Subcutaneous abdominal adipose tissue (tissue), 5 donors: ENCODE measurements at regions not wholly inside any gene's neighbourhood (a gene's known extent, or its start where the extent isn't known, plus 50 kb on each side); places are given as distances from the start of the nearest gene placed in this dataset.
"Not testable (repeated sequence)": the region's sequence is repeated elsewhere in the genome, so short reads cannot be mapped to it uniquely, and the experiment has no call there.

Experiments
- H3K27ac ChIP-seq: one replicate; pipeline ENCODE4 v1.7.0; 2013; ENCODE audit warnings: low read depth, mild to moderate bottlenecking, inconsistent platforms, low read length, moderate library complexity
- H3K27me3 ChIP-seq, 5 donors: one replicate each; pipeline ENCODE4 v1.7.0; 2013; ENCODE audit warnings: low read length in 5 of 5, inconsistent platforms in 1 of 5; ENCODE audit not compliant: control insufficient read depth in 5 of 5, insufficient read depth in 4 of 5
- H3K36me3 ChIP-seq, 5 donors: one replicate each; pipeline ENCODE4 v1.7.0; 2013; ENCODE audit warnings: low read length in 5 of 5; ENCODE audit not compliant: control insufficient read depth in 5 of 5, insufficient read depth in 5 of 5
- H3K4me1 ChIP-seq, 5 donors: one replicate each; pipeline ENCODE4 v1.7.0; 2013; ENCODE audit warnings: low read length in 5 of 5, mild to moderate bottlenecking in 3 of 5, moderate library complexity in 1 of 5; ENCODE audit not compliant: control insufficient read depth in 5 of 5, insufficient read depth in 5 of 5
- H3K4me3 ChIP-seq, 5 donors: one replicate each; pipeline ENCODE4 v1.7.0; 2013; ENCODE audit warnings: low read length in 5 of 5, low read depth in 1 of 5
- H3K9ac ChIP-seq, 5 donors: one replicate each; pipeline ENCODE4 v1.7.0; 2013; ENCODE audit warnings: low read length in 5 of 5, mild to moderate bottlenecking in 4 of 5, moderate library complexity in 3 of 5
- H3K9me3 ChIP-seq, 5 donors: one replicate each; pipeline ENCODE4 v1.7.0; 2013; ENCODE audit warnings: low read length in 5 of 5; ENCODE audit not compliant: control insufficient read depth in 5 of 5
- donor health status: healthy.
- donor health status: healthy.
- donor health status: healthy.
- donor health status: healthy.
- donor health status: healthy.

DNA sequence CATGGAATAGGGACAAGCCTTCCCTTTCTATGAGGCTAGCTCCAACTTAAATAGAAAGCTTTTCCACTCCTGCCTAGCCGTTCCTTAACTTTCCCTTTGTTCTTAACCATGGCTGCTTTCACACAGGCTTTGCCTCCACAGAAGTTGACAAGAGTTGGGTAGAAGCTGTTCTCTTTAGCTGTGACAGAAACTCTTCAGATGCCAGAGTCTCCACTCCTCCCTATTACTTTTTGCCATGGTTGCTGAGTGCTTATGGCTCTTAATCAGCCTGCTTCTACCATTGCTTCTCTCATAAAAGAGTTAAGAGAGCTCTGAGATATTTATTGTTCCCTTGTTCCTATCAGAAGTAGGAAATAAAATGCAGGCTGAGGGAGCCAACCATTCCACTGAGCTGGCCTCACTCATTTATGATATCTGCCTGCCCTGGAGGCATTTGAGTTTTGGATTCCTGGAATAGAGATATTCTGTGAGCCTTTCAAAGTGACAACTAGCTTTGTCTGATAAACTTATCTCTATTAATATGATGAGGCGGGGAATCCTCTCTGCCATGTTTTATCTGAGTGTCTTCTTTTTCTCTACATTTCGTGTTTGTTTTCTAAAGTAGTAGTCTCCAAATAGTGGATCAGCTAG, 162.6 kb downstream of the DMAC1 start:
- no peak overlapping the region for H3K27ac ChIP-seq
- H3K9me3 ChIP-seq = no peaks in the 10 kb centered on the region
- H3K36me3 ChIP-seq = no peaks in the 10 kb centered on the region
- peaks cover 2 to 19% (median 11%) of the 10 kb centered on the region in 5 donors for H3K4me1 ChIP-seq
- no peak overlapping the region for H3K4me3 ChIP-seq
- no peak overlapping the region for H3K9ac ChIP-seq
- no peaks in the 10 kb centered on the region for H3K27me3 ChIP-seq

DNA sequence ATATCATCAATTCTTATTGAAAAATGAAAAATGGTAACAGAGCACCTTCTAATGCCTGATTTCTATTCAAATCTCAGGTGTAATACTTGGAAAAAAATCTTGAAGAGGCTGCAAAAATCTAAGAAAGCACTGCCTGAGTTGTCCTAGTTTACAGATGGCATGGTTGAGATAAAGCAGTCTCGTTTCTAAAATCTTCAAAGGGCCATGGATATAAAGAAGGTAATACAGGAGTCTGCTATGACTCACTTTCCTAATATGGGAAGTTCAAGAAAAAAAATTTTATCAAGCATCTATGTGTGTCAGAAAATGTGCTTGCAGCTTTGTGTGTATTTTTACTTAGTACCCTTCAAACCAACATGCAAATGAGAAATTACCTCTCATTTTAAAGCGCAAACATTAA, 163.3 kb downstream of the DMAC1 start:
- Histone ChIP-seq H3K36me3 (no peaks in the 10 kb centered on the region), H3K9me3 (no peaks in the 10 kb centered on the region), H3K9ac (no peak overlapping the region), H3K4me3 (no peak overlapping the region), H3K4me1 (peaks cover 2 to 19% (median 11%) of the 10 kb centered on the region in 5 donors), H3K27ac (no peak overlapping the region), H3K27me3 (no peaks in the 10 kb centered on the region)

DNA sequence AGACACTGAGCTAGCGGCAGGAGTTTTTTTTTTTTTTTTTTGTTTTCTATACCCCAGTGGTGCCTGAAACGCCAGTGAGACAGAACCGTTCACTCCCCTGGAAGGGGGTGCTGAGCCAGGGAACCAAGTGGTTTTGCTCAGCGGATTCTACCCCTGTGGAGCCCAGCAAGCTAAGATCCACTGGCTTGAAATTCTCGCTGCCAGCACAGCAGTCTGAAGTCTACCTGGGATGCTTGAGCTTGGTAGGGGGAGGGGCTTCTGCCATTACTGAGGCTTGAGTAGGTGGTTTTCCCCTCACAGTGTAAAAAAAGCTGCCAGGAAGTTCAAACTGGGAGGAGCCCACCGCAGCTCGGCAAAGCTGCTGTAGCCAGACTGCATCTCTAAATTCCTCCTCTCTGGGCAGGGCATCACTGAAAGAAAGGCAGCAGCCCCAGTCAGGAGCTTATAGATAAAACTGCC, 173.0 kb downstream of the DMAC1 start:
- not testable (repeated sequence) for H3K36me3 ChIP-seq, H3K27me3 ChIP-seq, H3K9me3 ChIP-seq, H3K4me3 ChIP-seq, H3K9ac ChIP-seq, H3K27ac ChIP-seq, H3K4me1 ChIP-seq

DNA sequence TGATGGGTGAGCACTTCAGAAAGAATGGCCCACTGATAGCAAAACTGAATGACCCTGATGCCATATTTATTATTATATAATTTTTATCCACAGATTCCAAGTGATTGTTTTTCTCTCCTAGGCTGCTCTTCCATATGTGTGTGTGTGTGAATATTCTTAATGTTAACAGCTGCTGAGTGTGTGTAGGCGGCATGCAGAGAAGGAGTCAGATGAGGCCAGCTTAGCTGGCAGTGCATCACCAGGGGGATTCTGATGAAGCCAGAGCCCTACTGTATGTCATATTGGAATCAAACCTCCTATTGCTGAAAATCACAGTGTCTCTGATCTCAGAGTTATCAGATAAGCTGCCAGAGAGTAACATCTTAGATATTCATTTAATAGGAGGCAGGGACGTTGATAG, 177.1 kb downstream of the DMAC1 start:
- H3K36me3 ChIP-seq = no peaks in the 10 kb centered on the region
- H3K27me3 ChIP-seq = no peaks in the 10 kb centered on the region
- H3K4me1 ChIP-seq = no peaks in the 10 kb centered on the region
- no peak overlapping the region for H3K4me3 ChIP-seq
- H3K9me3 ChIP-seq = no peaks in the 10 kb centered on the region
- H3K9ac ChIP-seq = no peak overlapping the region
- no peak overlapping the region for H3K27ac ChIP-seq

DNA sequence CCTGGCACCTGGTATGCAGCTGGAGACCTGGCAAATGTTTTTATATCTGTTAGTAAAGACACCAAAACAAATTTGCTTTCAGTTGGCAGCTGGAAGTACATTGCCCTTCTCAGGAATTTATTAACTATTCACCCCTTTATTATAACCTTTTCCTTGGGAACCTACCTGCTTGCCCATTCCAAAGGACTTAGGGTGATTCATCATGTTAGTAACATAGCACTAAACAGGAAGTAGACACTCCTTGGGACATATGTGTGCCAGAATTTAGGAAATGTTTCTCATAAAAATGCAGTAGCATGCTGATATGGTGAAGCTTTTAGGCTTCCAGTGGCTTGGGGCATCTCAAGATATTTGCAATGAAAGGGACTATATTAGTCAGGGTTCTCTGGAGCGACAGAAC, 184.2 kb downstream of the DMAC1 start:
- H3K36me3 ChIP-seq = no peaks in the 10 kb centered on the region
- H3K27me3 ChIP-seq = no peaks in the 10 kb centered on the region
- H3K9ac ChIP-seq = no peak overlapping the region

DNA sequence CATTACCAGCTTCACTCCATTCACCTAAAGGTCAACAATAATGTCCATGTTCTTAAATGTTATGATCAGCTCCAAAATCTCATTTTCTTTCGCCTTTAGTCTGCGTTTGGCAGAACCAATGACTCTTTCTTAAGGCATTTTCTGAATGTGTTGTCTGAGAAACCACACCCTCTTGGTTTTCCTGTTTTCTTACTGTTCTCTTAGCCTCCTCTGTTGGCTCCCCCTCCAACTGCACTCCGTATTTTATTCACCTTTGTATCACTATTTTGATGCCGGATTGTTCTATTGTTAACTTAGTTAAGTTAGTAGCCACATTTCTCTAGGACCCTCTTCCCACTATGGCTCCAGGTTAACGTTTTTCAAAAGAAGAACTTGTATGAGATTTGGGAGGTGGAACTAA, 185.6 kb downstream of the DMAC1 start:
- Histone ChIP-seq H3K4me3 (no peak overlapping the region), H3K9ac (no peak overlapping the region), H3K9me3 (no peaks in the 10 kb centered on the region), H3K4me1 (no peaks in the 10 kb centered on the region), H3K27me3 (no peaks in the 10 kb centered on the region), H3K27ac (no peak overlapping the region), H3K36me3 (no peaks in the 10 kb centered on the region)

More for the DNA sequence above, 184.2 kb downstream of the DMAC1 start:
- no peak overlapping the region for H3K4me3 ChIP-seq
- H3K9me3 ChIP-seq = no peaks in the 10 kb centered on the region
- no peaks in the 10 kb centered on the region for H3K4me1 ChIP-seq
- H3K27ac ChIP-seq = no peak overlapping the region

DNA sequence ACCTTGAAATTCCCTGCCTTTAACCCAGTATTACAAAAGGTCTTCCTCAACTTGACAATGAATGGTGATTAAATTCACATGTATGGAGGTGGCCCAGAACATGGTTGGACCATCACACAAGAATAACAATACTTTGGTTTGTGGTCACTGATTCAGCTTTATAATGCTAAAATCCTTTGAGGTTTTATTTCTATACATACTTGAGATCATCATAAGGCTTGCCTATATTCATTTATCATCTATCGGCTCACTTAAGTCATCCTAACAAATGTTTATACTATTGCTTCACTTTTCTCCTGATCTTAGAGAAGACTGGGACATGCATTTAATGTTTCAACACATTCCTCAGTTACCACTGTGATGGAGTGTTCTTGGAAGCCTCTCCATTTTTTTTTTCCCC, 191.3 kb downstream of the DMAC1 start:
- no peak overlapping the region for H3K9ac ChIP-seq
- no peaks in the 10 kb centered on the region for H3K27me3 ChIP-seq
- no peak overlapping the region for H3K27ac ChIP-seq
- no peaks in the 10 kb centered on the region for H3K4me1 ChIP-seq
- H3K36me3 ChIP-seq = no peaks in the 10 kb centered on the region
- H3K4me3 ChIP-seq = no peak overlapping the region
- H3K9me3 ChIP-seq = no peaks in the 10 kb centered on the region

DNA sequence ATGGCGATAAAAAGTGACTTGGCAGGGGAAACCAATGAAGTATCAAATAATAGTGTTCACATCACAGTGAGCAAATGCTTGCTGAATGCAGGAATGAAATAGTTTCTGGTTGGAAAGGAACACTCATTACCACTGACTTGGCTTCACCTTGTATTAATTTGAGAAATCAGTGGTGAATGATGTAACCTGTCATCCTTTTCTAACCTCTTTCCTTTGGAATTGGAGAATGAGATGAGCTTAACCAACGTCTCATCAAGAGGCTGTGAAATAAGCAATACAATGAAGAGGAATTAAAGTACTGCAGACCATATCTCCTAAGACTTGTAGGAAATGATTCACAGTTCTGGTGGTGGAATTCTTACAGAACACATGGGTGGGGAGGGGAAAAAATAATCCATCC, 192.2 kb downstream of the DMAC1 start:
- no peaks in the 10 kb centered on the region for H3K9me3 ChIP-seq
- H3K9ac ChIP-seq = no peak overlapping the region
- H3K27me3 ChIP-seq = no peaks in the 10 kb centered on the region
- no peaks in the 10 kb centered on the region for H3K36me3 ChIP-seq
- no peaks in the 10 kb centered on the region for H3K4me1 ChIP-seq
- H3K4me3 ChIP-seq = no peak overlapping the region
- no peak overlapping the region for H3K27ac ChIP-seq

DNA sequence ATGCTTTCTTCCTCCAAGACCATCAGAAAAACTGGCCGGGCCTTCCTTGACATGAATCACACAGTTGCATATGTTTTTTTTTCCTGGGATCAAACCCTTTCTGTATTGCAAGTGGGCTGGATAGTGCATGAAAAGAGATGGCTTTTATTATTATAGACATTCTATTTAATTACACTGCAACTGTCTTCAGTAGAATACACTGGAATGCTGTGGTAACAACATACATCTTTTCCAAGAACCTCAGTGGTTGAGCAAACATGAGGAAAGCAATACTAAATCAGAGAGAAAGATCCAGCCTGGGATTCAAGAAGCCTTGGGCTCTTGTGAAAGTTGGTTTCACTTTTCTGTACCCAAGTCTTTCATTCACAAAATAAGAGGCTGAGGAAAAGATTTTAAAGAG, 193.0 kb downstream of the DMAC1 start:
- Histone ChIP-seq H3K9me3 (no peaks in the 10 kb centered on the region), H3K27ac (no peak overlapping the region), H3K4me1 (no peaks in the 10 kb centered on the region), H3K9ac (no peak overlapping the region), H3K27me3 (no peaks in the 10 kb centered on the region), H3K4me3 (no peak overlapping the region), H3K36me3 (no peaks in the 10 kb centered on the region)

DNA sequence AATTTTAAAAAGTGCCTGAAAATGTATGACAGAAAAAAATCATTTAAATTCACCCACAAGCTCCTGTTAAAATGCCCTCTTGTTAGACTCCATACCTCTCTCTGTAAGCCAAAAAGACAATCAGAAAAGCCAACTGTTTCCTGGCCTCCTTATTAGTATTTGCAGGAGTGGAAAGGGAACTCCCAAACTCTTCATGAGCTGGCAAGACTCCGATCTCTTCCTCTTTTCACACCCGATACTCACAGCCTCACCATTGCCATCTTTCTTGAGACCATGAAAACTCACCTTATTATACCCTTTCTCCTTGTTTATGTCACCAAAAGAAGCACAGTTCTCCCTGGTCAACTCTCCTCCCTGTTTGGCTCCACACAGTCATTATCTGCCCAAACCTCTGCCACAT, 197.8 kb downstream of the DMAC1 start:
- Histone ChIP-seq H3K9me3 (no peaks in the 10 kb centered on the region), H3K9ac (no peak overlapping the region), H3K4me3 (no peak overlapping the region), H3K4me1 (no peaks in the 10 kb centered on the region), H3K27ac (no peak overlapping the region), H3K36me3 (no peaks in the 10 kb centered on the region), H3K27me3 (no peaks in the 10 kb centered on the region)

DNA sequence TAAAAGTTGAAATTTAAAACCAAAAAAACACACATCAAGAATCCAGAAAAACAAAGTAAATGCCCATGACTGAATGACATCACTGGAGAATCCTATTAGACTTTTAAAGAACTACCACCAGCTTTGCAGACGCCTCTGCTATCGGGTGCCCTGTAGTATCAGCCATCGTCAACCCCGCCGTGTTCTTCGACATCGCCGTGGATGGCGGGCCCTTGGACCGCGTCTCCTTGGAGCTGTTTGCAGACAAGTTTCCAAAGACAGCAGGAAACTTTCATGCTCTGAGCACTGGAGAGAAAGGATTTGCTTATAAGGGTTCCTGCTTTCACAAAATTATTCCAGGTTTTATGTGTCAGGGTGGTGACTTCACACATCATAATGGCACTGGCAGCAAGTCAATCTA, 201.9 kb downstream of the DMAC1 start:
- no peaks in the 10 kb centered on the region for H3K36me3 ChIP-seq
- no peak overlapping the region for H3K9ac ChIP-seq
- peaks cover 0 to 5% (median 2%) of the 10 kb centered on the region in 5 donors for H3K9me3 ChIP-seq
- no peak overlapping the region for H3K27ac ChIP-seq
- H3K4me3 ChIP-seq = no peak overlapping the region
- H3K4me1 ChIP-seq = no peaks in the 10 kb centered on the region
- H3K27me3 ChIP-seq = no peaks in the 10 kb centered on the region
